ENCODE measurements at regions not wholly inside any gene's neighbourhood (a gene's known extent, or its start where the extent isn't known, plus 50 kb on each side); places are given as distances from the start of the nearest gene placed in this dataset.

GRCh38 chr1:106753066-106753465 is 303.4 kb upstream of the PRMT6 start:
- no peak overlapping the region for H3K27ac ChIP-seq (ENCODE audit: low read depth in 1 of 2, low read length in 2 of 2)
- no peak for DNase-seq (ENCODE audit: low spot score)
- no peak for TF ChIP-seq CTCF (IDR thresholded peaks at IDR 0.05; ENCODE audit: low read depth, low read length, missing input control)
- no peak for TF ChIP-seq NR2F2 (IDR thresholded peaks at IDR 0.05)
- no peak for TF ChIP-seq RAD21 (IDR thresholded peaks at IDR 0.05)
- TF ChIP-seq ZBTB33 (IDR thresholded peaks at IDR 0.05): no peak
- TF ChIP-seq RXRA (IDR thresholded peaks at IDR 0.05): no peak
- no peak for TF ChIP-seq SP1 (IDR thresholded peaks at IDR 0.05)
- no peak for TF ChIP-seq EGR1 (IDR thresholded peaks at IDR 0.05; ENCODE audit: low read depth in 2 of 2)
- no peak for TF ChIP-seq YY1 (IDR thresholded peaks at IDR 0.05)
- no peak for TF ChIP-seq FOXA2 (IDR thresholded peaks at IDR 0.05)
- no peak for TF ChIP-seq TAF1 (conservative IDR thresholded peaks at IDR 0.05)
- no peak for TF ChIP-seq JUND (IDR thresholded peaks at IDR 0.05)
- TF ChIP-seq HNF4G (IDR thresholded peaks at IDR 0.05): no peak
- TF ChIP-seq HNF4A (conservative IDR thresholded peaks at IDR 0.05): no peak
- TF ChIP-seq ATF3 (IDR thresholded peaks at IDR 0.05): no peak
- no peaks in the 10 kb centered on the region for H3K9me3 ChIP-seq (ENCODE audit: control insufficient read depth in 4 of 4, low read length in 3 of 4)
- 73% methylated on average over 1 of the region's 1 CpG for WGBS
- H3K9ac ChIP-seq (ENCODE audit: low read depth in 1 of 2, low read length in 2 of 2): no peak overlapping the region
- peaks cover 0 to 2% (median 0%) of the 10 kb centered on the region in 4 donors for H3K27me3 ChIP-seq (ENCODE audit: control insufficient read depth in 4 of 4, insufficient read depth in 4 of 4, low read length in 3 of 4)
- no peak overlapping the region for H3K4me3 ChIP-seq (ENCODE audit: low read depth in 1 of 3, low read length in 3 of 3)
- no peaks in the 10 kb centered on the region for H3K36me3 ChIP-seq (ENCODE audit: control insufficient read depth in 4 of 4, insufficient read depth in 3 of 4, low read depth in 1 of 4, low read length in 3 of 4)
- no peaks in the 10 kb centered on the region for H3K4me1 ChIP-seq (ENCODE audit: control insufficient read depth in 4 of 4, insufficient read depth in 4 of 4, low read length in 3 of 4)

- H3K4me1 ChIP-seq (ENCODE audit: control insufficient read depth in 4 of 4, insufficient read depth in 4 of 4, low read length in 3 of 4): no peaks in the 10 kb centered on the region
- peaks cover 0 to 2% (median 0%) of the 10 kb centered on the region in 4 donors for H3K27me3 ChIP-seq (ENCODE audit: control insufficient read depth in 4 of 4, insufficient read depth in 4 of 4, low read length in 3 of 4)
- H3K36me3 ChIP-seq (ENCODE audit: control insufficient read depth in 4 of 4, insufficient read depth in 3 of 4, low read depth in 1 of 4, low read length in 3 of 4): no peaks in the 10 kb centered on the region
- no peak for DNase-seq (ENCODE audit: low spot score)
- no peak overlapping the region for H3K4me3 ChIP-seq (ENCODE audit: low read depth in 1 of 3, low read length in 3 of 3)
- no peak for TF ChIP-seq SP1 (IDR thresholded peaks at IDR 0.05)
- TF ChIP-seq CTCF (IDR thresholded peaks at IDR 0.05; ENCODE audit: low read depth, low read length, missing input control): no peak
- no peak for TF ChIP-seq ATF3 (IDR thresholded peaks at IDR 0.05)
- no peak for TF ChIP-seq TAF1 (conservative IDR thresholded peaks at IDR 0.05)
- TF ChIP-seq MAX (IDR thresholded peaks at IDR 0.05): no peak
- TF ChIP-seq JUND (IDR thresholded peaks at IDR 0.05): no peak
- TF ChIP-seq FOXA1 (IDR thresholded peaks at IDR 0.05): no peak
- no peak for TF ChIP-seq HNF4A (conservative IDR thresholded peaks at IDR 0.05)
- TF ChIP-seq HNF4G (IDR thresholded peaks at IDR 0.05): no peak
- no peak for TF ChIP-seq YY1 (IDR thresholded peaks at IDR 0.05)
- TF ChIP-seq GABPA (IDR thresholded peaks at IDR 0.05 in 1 of 2, conservative IDR thresholded peaks at IDR 0.05 in 1 of 2): no peak
- 36% methylated on average over 1 of the region's 1 CpG for WGBS
- H3K9ac ChIP-seq (ENCODE audit: low read depth in 1 of 2, low read length in 2 of 2): no peak overlapping the region
- no peak overlapping the region for H3K27ac ChIP-seq (ENCODE audit: low read depth in 1 of 2, low read length in 2 of 2)
- no peaks in the 10 kb centered on the region for H3K9me3 ChIP-seq (ENCODE audit: control insufficient read depth in 4 of 4, low read length in 3 of 4)
These were observed 301.5 kb upstream of the PRMT6 start for GRCh38 chr1:106754957-106755356.

All from liver (tissue), 8 donors.